Cardiac muscle cell (in vitro differentiated cells and primary cell): ENCODE measurements at regions not wholly inside any gene's neighbourhood (a gene's known extent, or its start where the extent isn't known, plus 50 kb on each side); places are given as distances from the start of the nearest gene placed in this dataset.

ENCODE experiments used
- DNase-seq, 2 donors: peaks; one replicate each; pipeline versions ENCODE4 v3.0.0 to v3.0.0-alpha.2; 2010 to 2017; ENCODE audit warnings: low read depth in 1 of 2, low spot score in 1 of 2
- H3K27ac ChIP-seq: fragments of 200-600 bp; sonication (generic); 2 replicates; pipeline ENCODE4 v1.5.1; 2016
- H3K27me3 ChIP-seq: fragments of 200-600 bp; sonication (generic); 2 replicates; pipeline ENCODE4 v1.6.0; 2016; ENCODE audit warnings: control low read depth
- H3K36me3 ChIP-seq: fragments of 200-600 bp; sonication (generic); 2 replicates; pipeline ENCODE4 v1.5.1; 2016; ENCODE audit warnings: control low read depth
- H3K4me1 ChIP-seq: fragments of 200-600 bp; sonication (generic); 2 replicates; pipeline ENCODE4 v1.8.1; 2017; ENCODE audit warnings: low read depth, mild to moderate bottlenecking, mixed run types
- H3K4me3 ChIP-seq: fragments of 200-600 bp; sonication (generic); 2 replicates; pipeline ENCODE4 v1.5.1; 2016; ENCODE audit warnings: mild to moderate bottlenecking
- H3K9me3 ChIP-seq: fragments of 200-600 bp; sonication (generic); 2 replicates; pipeline ENCODE4 v1.5.1; 2017; ENCODE audit warnings: low read depth, mild to moderate bottlenecking, control low read depth
- CTCF ChIP-seq: IDR thresholded peaks from 2 replicates; pipeline ENCODE4 v1.5.1; 2012; ENCODE audit warnings: low read depth, mild to moderate bottlenecking, low read length

GRCh38 chr4:117692538-117692937 is 341.7 kb upstream of the NDST3 start:
- DNase-seq, result no peak
- H3K4me1 ChIP-seq, result no peaks in the 10 kb centered on the region
- H3K27me3 ChIP-seq, result no peaks in the 10 kb centered on the region
- no peaks in the 10 kb centered on the region for H3K36me3 ChIP-seq
- TF ChIP-seq CTCF, result no peak
- no peaks in the 10 kb centered on the region for H3K9me3 ChIP-seq
- no peak overlapping the region for H3K4me3 ChIP-seq
- H3K27ac ChIP-seq, result no peak overlapping the region

GRCh38 chr4:117699595-117699994 is 334.7 kb upstream of the NDST3 start:
- no peaks in the 10 kb centered on the region for H3K36me3 ChIP-seq
- no peak overlapping the region for H3K4me3 ChIP-seq
- DNase-seq, result no peak
- no peak for TF ChIP-seq CTCF
- no peak overlapping the region for H3K27ac ChIP-seq
- H3K4me1 ChIP-seq, result no peaks in the 10 kb centered on the region
- H3K27me3 ChIP-seq, result no peaks in the 10 kb centered on the region
- H3K9me3 ChIP-seq, result no peaks in the 10 kb centered on the region

- no peak for TF ChIP-seq CTCF
- DNase-seq, result peak in 1 of 2 donors; percentile 16
- Histone ChIP-seq H3K36me3 (no peaks in the 10 kb centered on the region), H3K27me3 (no peaks in the 10 kb centered on the region), H3K27ac (no peak overlapping the region), H3K4me1 (no peaks in the 10 kb centered on the region), H3K4me3 (no peak overlapping the region), H3K9me3 (no peaks in the 10 kb centered on the region)
Measured at GRCh38 chr4:117700111-117700892, 334.0 kb upstream of the NDST3 start.

GRCh38 chr4:117702353-117702752 is 331.9 kb upstream of the NDST3 start:
- no peak overlapping the region for H3K27ac ChIP-seq
- no peaks in the 10 kb centered on the region for H3K4me1 ChIP-seq
- no peaks in the 10 kb centered on the region for H3K27me3 ChIP-seq
- no peak for DNase-seq
- H3K4me3 ChIP-seq, result no peak overlapping the region
- no peaks in the 10 kb centered on the region for H3K9me3 ChIP-seq
- TF ChIP-seq CTCF, result no peak
- no peaks in the 10 kb centered on the region for H3K36me3 ChIP-seq

GRCh38 chr4:117704721-117705120 is 329.6 kb upstream of the NDST3 start:
- no peak for TF ChIP-seq CTCF
- H3K27me3 ChIP-seq, result no peaks in the 10 kb centered on the region
- no peaks in the 10 kb centered on the region for H3K9me3 ChIP-seq
- DNase-seq, result no peak
- H3K36me3 ChIP-seq, result no peaks in the 10 kb centered on the region
- no peak overlapping the region for H3K4me3 ChIP-seq
- no peaks in the 10 kb centered on the region for H3K4me1 ChIP-seq
- no peak overlapping the region for H3K27ac ChIP-seq
